WTC11 (cell line): ENCODE measurements at regions not wholly inside any gene's neighbourhood (a gene's known extent, or its start where the extent isn't known, plus 50 kb on each side); places are given as distances from the start of the nearest gene placed in this dataset.

Experiments
- ATAC-seq: fragments of 200-7000 bp; cut with Tn5 transposase; 2 replicates; pipeline ENCODE4 v1.10.0; 2021; ENCODE audit warnings: mild to moderate bottlenecking, moderate library complexity
- CTCF ChIA-PET: fragments of 300-600 bp; sonication (Branson Sonifier 250); formaldehyde crosslinking; loops from one replicate; lab custom pipeline; 2021; ENCODE audit warnings: antibody characterized with exemption; lab: Charles Lee
- POLR2A ChIA-PET: fragments of 350-600 bp; sonication (Branson Sonifier 250); formaldehyde crosslinking; loops from one replicate; lab custom pipeline; 2021; ENCODE audit warnings: antibody characterized with exemption; lab: Charles Lee
- DNase-seq: peaks from one replicate; pipeline ENCODE4 v3.0.0; 2021; ENCODE audit warnings: low spot score
- H3K27ac Mint-ChIP-seq: 2 replicates; pipeline ENCODE4 v1.8.0; 2021; ENCODE audit warnings: mixed read lengths
- H3K27me3 Mint-ChIP-seq: 2 replicates; pipeline ENCODE4 v1.8.0; 2021; ENCODE audit warnings: low read depth, mild to moderate bottlenecking, moderate library complexity, mixed read lengths
- H3K36me3 Mint-ChIP-seq: 2 replicates; pipeline ENCODE4 v1.8.0; 2021; ENCODE audit warnings: mixed read lengths
- H3K4me1 Mint-ChIP-seq: 2 replicates; pipeline ENCODE4 v1.8.0; 2022; ENCODE audit warnings: mixed read lengths
- H3K4me3 Mint-ChIP-seq: 2 replicates; pipeline ENCODE4 v1.8.0; 2021; ENCODE audit warnings: mild to moderate bottlenecking, moderate library complexity, mixed read lengths
- H3K9me3 Mint-ChIP-seq: 2 replicates; pipeline ENCODE4 v1.8.0; 2021; ENCODE audit warnings: mixed read lengths
- ATF3 ChIP-seq: sonication (generic); formaldehyde crosslinking; conservative IDR thresholded peaks from 2 replicates; pipeline ENCODE4 v1.8.1; 2022; ENCODE audit warnings: mild to moderate bottlenecking, missing genetic modification reagents
- CTCF ChIP-seq: fragments of 200-600 bp; IDR thresholded peaks from 2 replicates; pipeline ENCODE4 v1.8.0; 2022; ENCODE audit warnings: antibody characterized with exemption
- GRHL2 ChIP-seq: fragments of 250-450 bp; sonication (Bioruptor Pico); IDR thresholded peaks from 2 replicates; pipeline ENCODE4 v1.8.0; 2022; ENCODE audit warnings: mild to moderate bottlenecking, moderate library complexity; ENCODE audit not compliant: insufficient replicate concordance, severe bottlenecking
- GTF2I ChIP-seq: fragments of 250-450 bp; sonication (Bioruptor Pico); conservative IDR thresholded peaks from 2 replicates; pipeline ENCODE4 v1.4.0; 2021; ENCODE audit warnings: mild to moderate bottlenecking
- IRF1 ChIP-seq: sonication (generic); formaldehyde crosslinking; IDR thresholded peaks from 2 replicates; pipeline ENCODE4 v1.8.0; 2023; ENCODE audit warnings: missing genetic modification reagents
- IRF2 ChIP-seq: sonication (generic); formaldehyde crosslinking; IDR thresholded peaks from 2 replicates; pipeline ENCODE4 v1.8.0; 2022; ENCODE audit warnings: low read depth, missing genetic modification reagents, borderline replicate concordance
- MYBL2 ChIP-seq: sonication (generic); formaldehyde crosslinking; IDR thresholded peaks from 2 replicates; pipeline ENCODE4 v1.8.1; 2023; ENCODE audit warnings: mild to moderate bottlenecking, moderate library complexity, missing genetic modification reagents
- NR3C1 ChIP-seq: sonication (generic); formaldehyde crosslinking; conservative IDR thresholded peaks from 2 replicates; pipeline ENCODE4 v1.8.1; 2023; ENCODE audit warnings: low read depth, mild to moderate bottlenecking, missing genetic modification reagents
- RORB ChIP-seq: fragments of 250-450 bp; sonication (Bioruptor Pico); IDR thresholded peaks from 2 replicates; pipeline ENCODE4 v1.9.0; 2021; ENCODE audit warnings: mild to moderate bottlenecking
- USF1 ChIP-seq: sonication (generic); formaldehyde crosslinking; IDR thresholded peaks from 2 replicates; pipeline ENCODE4 v1.8.0; 2022; ENCODE audit warnings: mild to moderate bottlenecking, missing genetic modification reagents
- ZNF138 ChIP-seq: sonication (generic); formaldehyde crosslinking; conservative IDR thresholded peaks from 2 replicates; pipeline ENCODE4 v1.8.1; 2022; ENCODE audit warnings: mild to moderate bottlenecking, moderate library complexity, missing genetic modification reagents
- ZNF317 ChIP-seq: sonication (generic); formaldehyde crosslinking; IDR thresholded peaks from 2 replicates; pipeline ENCODE4 v1.8.1; 2023; ENCODE audit warnings: low read depth, mild to moderate bottlenecking, moderate library complexity, missing genetic modification reagents, borderline replicate concordance
- ZNF532 ChIP-seq: fragments of 250-450 bp; sonication (Bioruptor Pico); IDR thresholded peaks from 2 replicates; pipeline ENCODE4 v1.9.0; 2021; ENCODE audit warnings: mild to moderate bottlenecking, borderline replicate concordance
- ZSCAN18 ChIP-seq: fragments of 250-450 bp; sonication (Bioruptor Pico); IDR thresholded peaks from 2 replicates; pipeline ENCODE4 v2.1.2; 2022; ENCODE audit warnings: mild to moderate bottlenecking, moderate library complexity
- TF ChIP-seq, protein P1 (sequence below): sonication (generic); formaldehyde crosslinking; IDR thresholded peaks from 2 replicates; pipeline ENCODE4 v1.8.1; 2022; ENCODE audit warnings: low read depth, missing genetic modification reagents, borderline replicate concordance

DNA sequence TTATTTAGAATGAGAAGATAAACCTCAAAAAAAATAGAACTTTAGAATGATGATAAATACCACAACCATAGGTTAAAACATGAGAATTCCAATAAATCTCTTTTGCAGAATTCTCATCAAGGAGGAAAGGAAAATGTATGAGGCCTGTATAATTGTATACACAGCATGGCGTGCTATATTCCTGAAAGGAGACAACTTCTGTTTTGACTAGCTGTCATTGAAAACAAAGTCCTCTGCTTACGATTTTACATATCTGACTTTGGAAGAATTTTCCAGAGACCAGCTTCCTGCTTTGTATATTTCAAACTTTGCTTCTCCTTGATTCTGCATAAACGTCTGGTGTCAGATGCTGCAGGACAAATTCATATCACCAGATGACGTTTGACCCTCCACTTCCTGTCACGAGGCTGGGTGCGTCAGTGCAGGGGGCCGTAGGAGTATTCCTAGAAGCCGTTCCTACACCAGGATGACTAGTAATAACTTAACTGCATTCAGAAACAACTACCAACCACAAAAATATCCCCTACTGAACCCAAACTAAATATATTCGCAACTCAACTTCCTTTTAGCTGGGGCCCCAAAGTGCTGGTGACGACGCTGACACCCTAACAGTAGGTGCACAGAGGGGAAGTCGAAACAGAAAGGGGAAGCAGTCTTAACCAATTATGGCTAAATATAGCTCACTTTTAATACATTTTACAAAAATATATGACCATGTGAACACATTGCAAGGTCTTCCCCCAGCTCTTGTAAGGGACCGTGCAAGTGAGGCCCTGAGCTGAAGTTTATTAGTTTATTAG is 178.6 kb upstream of the INHBA start:
- H3K4me1 Mint-ChIP-seq, result peaks cover 15% of the 10 kb centered on the region
- POLR2A ChIA-PET, result no interaction called here
- no peak overlapping the region for H3K27ac Mint-ChIP-seq
- H3K36me3 Mint-ChIP-seq, result no peaks in the 10 kb centered on the region; the same call in 1 of the 2 replicates
- no peak for ATAC-seq
- no peak for DNase-seq
- no peaks in the 10 kb centered on the region for H3K27me3 Mint-ChIP-seq
- H3K9me3 Mint-ChIP-seq, result peaks cover 11% of the 10 kb centered on the region; the same call in 1 of the 2 replicates
- TF ChIP-seq USF1 (no peak), ATF3 (CRISPR knock-in tag) (no peak), ZNF532 (no peak), ZNF138 (CRISPR knock-in tag) (no peak), IRF2 (CRISPR knock-in tag) (no peak), ZNF317 (CRISPR knock-in tag) (no peak), CTCF (no peak), GRHL2 (no peak), MYBL2 (CRISPR knock-in tag) (no peak), IRF1 (CRISPR knock-in tag) (no peak), RORB (CRISPR knock-in tag) (no peak), GTF2I (CRISPR knock-in tag) (no peak), NR3C1 (CRISPR knock-in tag) (no peak), ZSCAN18 (no peak)
- TF ChIP-seq, protein P1, sequence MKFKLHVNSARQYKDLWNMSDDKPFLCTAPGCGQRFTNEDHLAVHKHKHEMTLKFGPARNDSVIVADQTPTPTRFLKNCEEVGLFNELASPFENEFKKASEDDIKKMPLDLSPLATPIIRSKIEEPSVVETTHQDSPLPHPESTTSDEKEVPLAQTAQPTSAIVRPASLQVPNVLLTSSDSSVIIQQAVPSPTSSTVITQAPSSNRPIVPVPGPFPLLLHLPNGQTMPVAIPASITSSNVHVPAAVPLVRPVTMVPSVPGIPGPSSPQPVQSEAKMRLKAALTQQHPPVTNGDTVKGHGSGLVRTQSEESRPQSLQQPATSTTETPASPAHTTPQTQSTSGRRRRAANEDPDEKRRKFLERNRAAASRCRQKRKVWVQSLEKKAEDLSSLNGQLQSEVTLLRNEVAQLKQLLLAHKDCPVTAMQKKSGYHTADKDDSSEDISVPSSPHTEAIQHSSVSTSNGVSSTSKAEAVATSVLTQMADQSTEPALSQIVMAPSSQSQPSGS (CRISPR knock-in tag), result no peak
- CTCF ChIA-PET, result interaction anchor here (1.9 kb wide), 1 partner anchor 11 kb away, joined by 9 read pairs; no protein-coding TSS in a partner anchor
- no peak overlapping the region for H3K4me3 Mint-ChIP-seq
